A549 (cell line): ENCODE measurements at regions not wholly inside any gene's neighbourhood (a gene's known extent, or its start where the extent isn't known, plus 50 kb on each side); places are given as distances from the start of the nearest gene placed in this dataset.
"Not testable (repeated sequence)": the region's sequence is repeated elsewhere in the genome, so short reads cannot be mapped to it uniquely, and the experiment has no call there.

Experiments
- ATAC-seq, 2 experiments: fragments of 200-7000 bp in 1 of 2; fragments of >200 bp in 1 of 2; cut with Nextera tagmentation in 1 of 2; cut with Tn5 transposase in 1 of 2; 3 replicates each; pipeline versions ENCODE4 v1.8.0 to v1.9.1; 2018 to 2020; ENCODE audit warnings: mild to moderate bottlenecking in 1 of 2, moderate library complexity in 1 of 2
- CTCF ChIA-PET: fragments of 300-600 bp; sonication (Branson Sonifier 250); formaldehyde crosslinking; extraction: SDS; loops from one replicate; lab custom pipeline; 2021; ENCODE audit warnings: antibody characterized with exemption, inconsistent platforms; lab: Yijun Ruan, JAX
- POLR2A ChIA-PET: fragments of 350-600 bp; formaldehyde crosslinking; extraction: SDS; loops from one replicate; lab custom pipeline; 2021; ENCODE audit warnings: antibody characterized with exemption, inconsistent platforms; lab: Yijun Ruan, JAX
- DNase-seq, 2 experiments: peaks; one replicate each; pipeline versions ENCODE4 v3.0.0 to v3.0.0-alpha.2; 2011 to 2016; ENCODE audit warnings: low read depth in 1 of 2, low spot score in 1 of 2
- FAIRE-seq: peaks from 2 replicates; lab custom pipeline; 2011; peaks lifted over from hg19 to GRCh38; lab: Jason Lieb, UNC
- H3K27ac ChIP-seq, 2 experiments: fragments of >200 bp; sonication (Bioruptor Twin); formaldehyde crosslinking; 3 replicates each; pipeline ENCODE4 v1.5.1; 2016 to 2017
- H3K4me1 ChIP-seq: fragments of >200 bp; sonication (Bioruptor Twin); formaldehyde crosslinking; 3 replicates; pipeline ENCODE4 v1.6.1; 2016
- H3K4me2 ChIP-seq: fragments of >200 bp; sonication (Bioruptor Twin); formaldehyde crosslinking; 3 replicates; pipeline ENCODE4 v1.6.1; 2016
- H3K4me3 ChIP-seq: fragments of >200 bp; sonication (Bioruptor Twin); formaldehyde crosslinking; 3 replicates; pipeline ENCODE4 v1.5.1; 2016
- H3K9me3 ChIP-seq: fragments of >200 bp; sonication (Bioruptor Twin); formaldehyde crosslinking; 3 replicates; pipeline ENCODE4 v1.6.1; 2016
- BCL3 ChIP-seq: fragments of >200 bp; sonication (Bioruptor Twin); formaldehyde crosslinking; IDR thresholded peaks from 3 replicates; pipeline ENCODE4 v1.6.1; 2016
- CBX2 ChIP-seq: fragments of 200-600 bp; sonication (generic); IDR thresholded peaks from 2 replicates; pipeline ENCODE4 v1.6.1; 2016; ENCODE audit warnings: low read depth, mild to moderate bottlenecking, borderline replicate concordance
- CBX8 ChIP-seq: fragments of 200-600 bp; sonication (generic); IDR thresholded peaks from 2 replicates; pipeline ENCODE4 v1.6.1; 2016
- EHF ChIP-seq: fragments of 250-450 bp; sonication (Bioruptor Pico); IDR thresholded peaks from 2 replicates; pipeline ENCODE4 v1.5.0; 2020; ENCODE audit warnings: mild to moderate bottlenecking
- EHMT2 ChIP-seq: fragments of 200-600 bp; sonication (generic); IDR thresholded peaks from 2 replicates; pipeline ENCODE4 v1.6.1; 2016; ENCODE audit warnings: antibody characterized with exemption, low read depth, mild to moderate bottlenecking, moderate library complexity
- FOXS1 ChIP-seq: fragments of 250-450 bp; sonication (Bioruptor Pico); IDR thresholded peaks from 2 replicates; pipeline ENCODE4 v1.5.0; 2020; ENCODE audit warnings: mild to moderate bottlenecking, moderate library complexity
- HOXB5 ChIP-seq: fragments of 250-450 bp; sonication (Bioruptor Pico); IDR thresholded peaks from 2 replicates; pipeline ENCODE4 v1.5.0; 2020; ENCODE audit warnings: mild to moderate bottlenecking, moderate library complexity
- KDM1A ChIP-seq: fragments of 200-600 bp; sonication (generic); IDR thresholded peaks from 2 replicates; pipeline ENCODE4 v1.6.1; 2016; ENCODE audit warnings: low read depth, mild to moderate bottlenecking
- MAFK ChIP-seq: fragments of 450-650 bp; IDR thresholded peaks from 2 replicates; pipeline ENCODE4 v1.6.1; 2014; ENCODE audit not compliant: partially characterized antibody
- MAZ ChIP-seq: fragments of 150-350 bp; IDR thresholded peaks from 2 replicates; pipeline ENCODE4 v1.6.1; 2014; ENCODE audit warnings: antibody characterized with exemption, low read depth, low read length, borderline replicate concordance
- NPAS2 ChIP-seq: fragments of 250-450 bp; sonication (Bioruptor Pico); IDR thresholded peaks from 2 replicates; pipeline ENCODE4 v1.8.0; 2022; ENCODE audit warnings: mild to moderate bottlenecking, moderate library complexity, borderline replicate concordance
- PBX3 ChIP-seq: IDR thresholded peaks from 2 replicates; pipeline ENCODE4 v1.6.1; 2012
- POLR2AphosphoS2 ChIP-seq: conservative IDR thresholded peaks from 2 replicates; pipeline ENCODE4 v1.6.1; 2012; ENCODE audit warnings: low read length, improper control_type of control experiment, inconsistent platforms
- RARB ChIP-seq: fragments of 250-450 bp; sonication (Bioruptor Pico); IDR thresholded peaks from 2 replicates; pipeline ENCODE4 v1.8.0; 2021; ENCODE audit warnings: mild to moderate bottlenecking, moderate library complexity
- RFX5 ChIP-seq: fragments of 450-650 bp; IDR thresholded peaks from 2 replicates; pipeline ENCODE4 v1.7.1; 2014; ENCODE audit warnings: antibody characterized with exemption, mild to moderate bottlenecking, moderate library complexity
- RNF2 ChIP-seq: fragments of 200-600 bp; sonication (generic); IDR thresholded peaks from 2 replicates; pipeline ENCODE4 v1.6.1; 2016; ENCODE audit warnings: low read depth, mild to moderate bottlenecking, antibody characterized with exemption, moderate library complexity, borderline replicate concordance
- TP53 ChIP-seq: fragments of 250-450 bp; sonication (Bioruptor Pico); IDR thresholded peaks from 2 replicates; pipeline ENCODE4 v1.5.0; 2021; ENCODE audit warnings: mild to moderate bottlenecking, moderate library complexity
- ZC3H11A ChIP-seq: fragments of 450-650 bp; IDR thresholded peaks from 2 replicates; pipeline ENCODE4 v1.6.1; 2014; ENCODE audit warnings: antibody characterized with exemption, mild to moderate bottlenecking
- ZFP36 ChIP-seq: fragments of 450-650 bp; IDR thresholded peaks from 2 replicates; pipeline ENCODE4 v1.6.1; 2014; ENCODE audit warnings: borderline replicate concordance; ENCODE audit not compliant: partially characterized antibody
- ZSCAN20 ChIP-seq: fragments of 250-450 bp; sonication (Bioruptor Pico); IDR thresholded peaks from 2 replicates; pipeline ENCODE4 v1.8.0; 2022; ENCODE audit warnings: mild to moderate bottlenecking, moderate library complexity
- WGBS: methylation state at CpG from one replicate; pipeline ENCODE4 v1.1.6; 2017; ENCODE audit errors: missing lambda C conversion rate; 5-methylcytosine and 5-hydroxymethylcytosine counted together
- TF ChIP-seq, protein P1 (sequence below): fragments of >200 bp; sonication (Bioruptor Twin); formaldehyde crosslinking; IDR thresholded peaks from 3 replicates; pipeline ENCODE4 v1.5.1; 2016
- TF ChIP-seq, protein P2 (sequence below): fragments of 450-650 bp; IDR thresholded peaks from 2 replicates; pipeline ENCODE4 v1.6.1; 2014; ENCODE audit warnings: antibody characterized with exemption
- TF ChIP-seq, protein P3 (sequence below): IDR thresholded peaks from 2 replicates; pipeline ENCODE4 v1.6.1; 2012; ENCODE audit warnings: low read depth, borderline replicate concordance
- TF ChIP-seq, protein P4 (sequence below): fragments of 250-450 bp; sonication (Bioruptor Pico); IDR thresholded peaks from 2 replicates; pipeline ENCODE4 v1.5.0; 2020; ENCODE audit warnings: low read depth, mild to moderate bottlenecking, moderate library complexity
- TF ChIP-seq, protein P5 (sequence below): fragments of >200 bp; sonication (Bioruptor Twin); formaldehyde crosslinking; IDR thresholded peaks from 2 replicates; pipeline ENCODE4 v1.6.1; 2016
- TF ChIP-seq, protein P6 (sequence below): fragments of 150-350 bp; IDR thresholded peaks from 2 replicates; pipeline ENCODE4 v1.6.1; 2014; ENCODE audit warnings: low read depth, mild to moderate bottlenecking, low read length

- no peak for TF ChIP-seq RARB (CRISPR knock-in tag)
Measured at GRCh38 chr7:115559877-115560276, 470.7 kb downstream of the TFEC start (continued).

- ATAC-seq (no peak), FAIRE-seq (no peak), DNase-seq (no peak)
- Histone ChIP-seq H3K9me3 (no peaks in the 10 kb centered on the region), H3K4me1 (no peaks in the 10 kb centered on the region), H3K4me3 (no peak overlapping the region), H3K27ac (no peak overlapping the region)
- POLR2A ChIA-PET, result no interaction called here
- 23% methylated on average over 1 of the region's 1 CpG for WGBS
- TF ChIP-seq CBX8, result no peak
- no peak for TF ChIP-seq TP53 (CRISPR knock-in tag)
- no peak for TF ChIP-seq MAZ
- TF ChIP-seq RNF2, result no peak
- no peak for TF ChIP-seq NPAS2
- no peak for TF ChIP-seq PBX3
- TF ChIP-seq, protein P1, sequence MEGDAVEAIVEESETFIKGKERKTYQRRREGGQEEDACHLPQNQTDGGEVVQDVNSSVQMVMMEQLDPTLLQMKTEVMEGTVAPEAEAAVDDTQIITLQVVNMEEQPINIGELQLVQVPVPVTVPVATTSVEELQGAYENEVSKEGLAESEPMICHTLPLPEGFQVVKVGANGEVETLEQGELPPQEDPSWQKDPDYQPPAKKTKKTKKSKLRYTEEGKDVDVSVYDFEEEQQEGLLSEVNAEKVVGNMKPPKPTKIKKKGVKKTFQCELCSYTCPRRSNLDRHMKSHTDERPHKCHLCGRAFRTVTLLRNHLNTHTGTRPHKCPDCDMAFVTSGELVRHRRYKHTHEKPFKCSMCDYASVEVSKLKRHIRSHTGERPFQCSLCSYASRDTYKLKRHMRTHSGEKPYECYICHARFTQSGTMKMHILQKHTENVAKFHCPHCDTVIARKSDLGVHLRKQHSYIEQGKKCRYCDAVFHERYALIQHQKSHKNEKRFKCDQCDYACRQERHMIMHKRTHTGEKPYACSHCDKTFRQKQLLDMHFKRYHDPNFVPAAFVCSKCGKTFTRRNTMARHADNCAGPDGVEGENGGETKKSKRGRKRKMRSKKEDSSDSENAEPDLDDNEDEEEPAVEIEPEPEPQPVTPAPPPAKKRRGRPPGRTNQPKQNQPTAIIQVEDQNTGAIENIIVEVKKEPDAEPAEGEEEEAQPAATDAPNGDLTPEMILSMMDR, result no peak
- TF ChIP-seq CBX2, result no peak
- TF ChIP-seq FOXS1 (CRISPR knock-in tag), result no peak
- no peak for TF ChIP-seq RFX5
- no peak for TF ChIP-seq EHMT2
- TF ChIP-seq POLR2AphosphoS2, result no peak
- TF ChIP-seq, protein P2, sequence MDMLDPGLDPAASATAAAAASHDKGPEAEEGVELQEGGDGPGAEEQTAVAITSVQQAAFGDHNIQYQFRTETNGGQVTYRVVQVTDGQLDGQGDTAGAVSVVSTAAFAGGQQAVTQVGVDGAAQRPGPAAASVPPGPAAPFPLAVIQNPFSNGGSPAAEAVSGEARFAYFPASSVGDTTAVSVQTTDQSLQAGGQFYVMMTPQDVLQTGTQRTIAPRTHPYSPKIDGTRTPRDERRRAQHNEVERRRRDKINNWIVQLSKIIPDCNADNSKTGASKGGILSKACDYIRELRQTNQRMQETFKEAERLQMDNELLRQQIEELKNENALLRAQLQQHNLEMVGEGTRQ, result no peak
- TF ChIP-seq ZC3H11A, result no peak
- TF ChIP-seq, all 56 proteins: peak for 0
- H3K4me2 ChIP-seq, result no peak overlapping the region
- CTCF ChIA-PET, result no interaction called here
Measured at GRCh38 chr7:115558161-115558560, 472.4 kb downstream of the TFEC start.

- H3K4me2 ChIP-seq, H3K27ac ChIP-seq, H3K9me3 ChIP-seq, H3K4me3 ChIP-seq, H3K4me1 ChIP-seq, ATAC-seq, POLR2A ChIA-PET, CTCF ChIA-PET, FAIRE-seq, DNase-seq: not testable (repeated sequence)
- 13% methylated on average over 2 of the region's 2 CpGs for WGBS
Measured at GRCh38 chr7:115557296-115557695, 473.3 kb downstream of the TFEC start.

GRCh38 chr7:115552766-115553165 is 477.8 kb downstream of the TFEC start:
- no peak overlapping the region for H3K4me3 ChIP-seq
- CTCF ChIA-PET, result no interaction called here
- TF ChIP-seq, protein P3, sequence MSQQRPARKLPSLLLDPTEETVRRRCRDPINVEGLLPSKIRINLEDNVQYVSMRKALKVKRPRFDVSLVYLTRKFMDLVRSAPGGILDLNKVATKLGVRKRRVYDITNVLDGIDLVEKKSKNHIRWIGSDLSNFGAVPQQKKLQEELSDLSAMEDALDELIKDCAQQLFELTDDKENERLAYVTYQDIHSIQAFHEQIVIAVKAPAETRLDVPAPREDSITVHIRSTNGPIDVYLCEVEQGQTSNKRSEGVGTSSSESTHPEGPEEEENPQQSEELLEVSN, result no peak
- TF ChIP-seq, protein P4, sequence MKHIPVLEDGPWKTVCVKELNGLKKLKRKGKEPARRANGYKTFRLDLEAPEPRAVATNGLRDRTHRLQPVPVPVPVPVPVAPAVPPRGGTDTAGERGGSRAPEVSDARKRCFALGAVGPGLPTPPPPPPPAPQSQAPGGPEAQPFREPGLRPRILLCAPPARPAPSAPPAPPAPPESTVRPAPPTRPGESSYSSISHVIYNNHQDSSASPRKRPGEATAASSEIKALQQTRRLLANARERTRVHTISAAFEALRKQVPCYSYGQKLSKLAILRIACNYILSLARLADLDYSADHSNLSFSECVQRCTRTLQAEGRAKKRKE, result no peak
- TF ChIP-seq KDM1A (no peak), MAFK (no peak), MAZ (no peak), EHF (CRISPR knock-in tag) (no peak), BCL3 (no peak), ZSCAN20 (no peak), HOXB5 (CRISPR knock-in tag) (no peak), ZFP36 (no peak)
- TF ChIP-seq, protein P5, sequence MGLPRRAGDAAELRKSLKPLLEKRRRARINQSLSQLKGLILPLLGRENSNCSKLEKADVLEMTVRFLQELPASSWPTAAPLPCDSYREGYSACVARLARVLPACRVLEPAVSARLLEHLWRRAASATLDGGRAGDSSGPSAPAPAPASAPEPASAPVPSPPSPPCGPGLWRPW, result no peak
- TF ChIP-seq, protein P6, sequence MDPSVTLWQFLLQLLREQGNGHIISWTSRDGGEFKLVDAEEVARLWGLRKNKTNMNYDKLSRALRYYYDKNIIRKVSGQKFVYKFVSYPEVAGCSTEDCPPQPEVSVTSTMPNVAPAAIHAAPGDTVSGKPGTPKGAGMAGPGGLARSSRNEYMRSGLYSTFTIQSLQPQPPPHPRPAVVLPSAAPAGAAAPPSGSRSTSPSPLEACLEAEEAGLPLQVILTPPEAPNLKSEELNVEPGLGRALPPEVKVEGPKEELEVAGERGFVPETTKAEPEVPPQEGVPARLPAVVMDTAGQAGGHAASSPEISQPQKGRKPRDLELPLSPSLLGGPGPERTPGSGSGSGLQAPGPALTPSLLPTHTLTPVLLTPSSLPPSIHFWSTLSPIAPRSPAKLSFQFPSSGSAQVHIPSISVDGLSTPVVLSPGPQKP, result no peak

More at GRCh38 chr7:115552766-115553165, 477.8 kb downstream of the TFEC start:
- ATAC-seq, result no peak
- H3K27ac ChIP-seq, result no peak overlapping the region
- WGBS, result 59% methylated on average over 4 of the region's 4 CpGs
- no peak for FAIRE-seq
- no peak overlapping the region for H3K4me2 ChIP-seq
- POLR2A ChIA-PET, result no interaction called here
- no peaks in the 10 kb centered on the region for H3K4me1 ChIP-seq
- no peaks in the 10 kb centered on the region for H3K9me3 ChIP-seq
- DNase-seq, result no peak
